ENCODE measurements at regions not wholly inside any gene's neighbourhood (a gene's known extent, or its start where the extent isn't known, plus 50 kb on each side); places are given as distances from the start of the nearest gene placed in this dataset.
A peak's percentile ranks its signal among the peaks of the same experiment; 100 is the strongest.

DNA sequence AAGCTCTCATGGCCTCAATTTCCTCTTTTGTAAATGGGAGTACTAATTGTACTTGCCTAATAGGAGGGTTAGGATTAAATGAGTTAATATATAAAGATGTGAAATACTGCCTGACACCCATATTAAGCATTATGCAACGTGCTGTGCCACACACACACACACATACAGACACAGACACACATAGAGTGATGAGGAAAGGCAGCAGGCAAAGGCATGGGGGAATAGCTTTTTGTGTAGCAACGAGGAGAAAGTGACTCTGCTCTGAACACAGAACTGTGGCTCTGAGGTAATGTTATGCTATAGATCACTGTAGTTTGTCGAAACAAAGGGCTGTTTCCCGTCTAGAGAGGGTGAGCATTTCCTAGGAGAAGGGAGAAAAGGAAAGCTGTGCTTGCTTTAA, 233.3 kb upstream of the SLCO3A1 start:
- no peak overlapping the region for H3K4me3 Mint-ChIP-seq
- H3K27ac Mint-ChIP-seq (ENCODE audit: unreplicated experiment), result no peak overlapping the region
- DNase-seq (ENCODE audit: low read depth, low spot score), result no peak
- no peaks in the 10 kb centered on the region for H3K27me3 Mint-ChIP-seq (ENCODE audit: low read depth)
- H3K36me3 Mint-ChIP-seq (ENCODE audit: low read depth), result no peaks in the 10 kb centered on the region
- H3K4me1 Mint-ChIP-seq, result peaks cover 31% of the 10 kb centered on the region
- TF ChIP-seq, protein P1, sequence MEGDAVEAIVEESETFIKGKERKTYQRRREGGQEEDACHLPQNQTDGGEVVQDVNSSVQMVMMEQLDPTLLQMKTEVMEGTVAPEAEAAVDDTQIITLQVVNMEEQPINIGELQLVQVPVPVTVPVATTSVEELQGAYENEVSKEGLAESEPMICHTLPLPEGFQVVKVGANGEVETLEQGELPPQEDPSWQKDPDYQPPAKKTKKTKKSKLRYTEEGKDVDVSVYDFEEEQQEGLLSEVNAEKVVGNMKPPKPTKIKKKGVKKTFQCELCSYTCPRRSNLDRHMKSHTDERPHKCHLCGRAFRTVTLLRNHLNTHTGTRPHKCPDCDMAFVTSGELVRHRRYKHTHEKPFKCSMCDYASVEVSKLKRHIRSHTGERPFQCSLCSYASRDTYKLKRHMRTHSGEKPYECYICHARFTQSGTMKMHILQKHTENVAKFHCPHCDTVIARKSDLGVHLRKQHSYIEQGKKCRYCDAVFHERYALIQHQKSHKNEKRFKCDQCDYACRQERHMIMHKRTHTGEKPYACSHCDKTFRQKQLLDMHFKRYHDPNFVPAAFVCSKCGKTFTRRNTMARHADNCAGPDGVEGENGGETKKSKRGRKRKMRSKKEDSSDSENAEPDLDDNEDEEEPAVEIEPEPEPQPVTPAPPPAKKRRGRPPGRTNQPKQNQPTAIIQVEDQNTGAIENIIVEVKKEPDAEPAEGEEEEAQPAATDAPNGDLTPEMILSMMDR (conservative IDR thresholded peaks at IDR 0.05), result no peak
- H3K9me3 Mint-ChIP-seq, result peaks cover 3% of the 10 kb centered on the region

DNA sequence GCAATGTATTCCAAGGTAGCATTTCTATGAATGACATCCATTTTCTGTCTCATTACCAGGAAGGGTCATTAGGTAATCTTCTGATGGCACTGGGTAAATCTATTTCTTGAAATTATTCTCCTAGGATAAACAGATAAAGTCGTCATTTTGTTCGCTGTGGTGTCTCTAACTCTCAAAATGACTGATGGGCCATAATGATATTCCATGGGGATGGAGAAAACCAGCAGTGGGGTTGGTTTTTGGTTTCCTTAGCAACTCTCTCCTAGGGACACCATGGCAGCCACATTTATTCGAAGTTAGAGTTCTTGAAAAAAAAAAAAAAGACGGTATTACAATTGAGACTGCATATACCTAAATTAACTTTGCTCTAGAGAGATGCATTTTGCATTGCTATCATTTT, 231.3 kb upstream of the SLCO3A1 start:
- no peak for DNase-seq (ENCODE audit: low read depth, low spot score)

DNA sequence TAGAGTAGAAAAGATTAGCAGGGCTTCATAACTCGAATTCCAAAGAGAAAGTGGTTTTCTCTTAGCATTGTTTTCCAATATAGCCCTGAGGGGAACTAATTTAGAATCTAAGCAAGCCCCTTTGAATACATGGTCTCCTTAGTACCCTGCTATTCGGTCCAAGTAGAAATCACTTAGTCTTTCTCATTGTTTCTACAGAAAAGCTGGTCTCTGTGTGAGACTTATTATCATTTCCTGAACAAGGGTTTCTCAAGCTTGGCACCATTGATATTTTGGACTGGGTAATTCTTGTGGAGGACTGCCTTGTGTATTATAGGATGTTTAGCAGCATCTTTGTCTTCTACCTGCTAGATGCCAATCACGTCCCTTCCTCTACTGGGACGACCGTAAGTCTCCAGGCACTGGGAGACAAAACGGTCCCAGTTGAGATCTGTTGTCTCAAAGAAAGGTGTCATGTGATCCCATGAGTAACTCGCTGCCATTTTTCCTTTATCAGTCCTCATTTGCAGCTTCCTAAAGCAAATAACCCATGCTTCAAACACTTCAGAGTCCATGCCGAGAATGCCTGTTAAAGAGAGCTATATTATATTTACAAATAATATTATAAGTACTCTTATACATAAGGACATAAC, 230.7 kb upstream of the SLCO3A1 start:
- no peak overlapping the region for H3K4me3 Mint-ChIP-seq
- H3K36me3 Mint-ChIP-seq (ENCODE audit: low read depth), result no peaks in the 10 kb centered on the region
- peaks cover 2% of the 10 kb centered on the region for H3K9me3 Mint-ChIP-seq
- H3K27me3 Mint-ChIP-seq (ENCODE audit: low read depth), result no peaks in the 10 kb centered on the region
- peaks cover 42% of the 10 kb centered on the region for H3K4me1 Mint-ChIP-seq
- peak overlapping the region; percentile 43 for H3K27ac Mint-ChIP-seq (ENCODE audit: unreplicated experiment)
- no peak for DNase-seq (ENCODE audit: low read depth, low spot score)
- TF ChIP-seq, protein P1 (conservative IDR thresholded peaks at IDR 0.05), result no peak

More for the DNA sequence above, 231.3 kb upstream of the SLCO3A1 start:
- Mint-ChIP-seq H3K36me3 (ENCODE audit: low read depth) (no peaks in the 10 kb centered on the region), H3K4me3 (no peak overlapping the region), H3K4me1 (peaks cover 42% of the 10 kb centered on the region), H3K27ac (ENCODE audit: unreplicated experiment) (no peak overlapping the region), H3K27me3 (ENCODE audit: low read depth) (no peaks in the 10 kb centered on the region), H3K9me3 (peaks cover 2% of the 10 kb centered on the region)
- TF ChIP-seq, protein P1 (conservative IDR thresholded peaks at IDR 0.05), result no peak

DNA sequence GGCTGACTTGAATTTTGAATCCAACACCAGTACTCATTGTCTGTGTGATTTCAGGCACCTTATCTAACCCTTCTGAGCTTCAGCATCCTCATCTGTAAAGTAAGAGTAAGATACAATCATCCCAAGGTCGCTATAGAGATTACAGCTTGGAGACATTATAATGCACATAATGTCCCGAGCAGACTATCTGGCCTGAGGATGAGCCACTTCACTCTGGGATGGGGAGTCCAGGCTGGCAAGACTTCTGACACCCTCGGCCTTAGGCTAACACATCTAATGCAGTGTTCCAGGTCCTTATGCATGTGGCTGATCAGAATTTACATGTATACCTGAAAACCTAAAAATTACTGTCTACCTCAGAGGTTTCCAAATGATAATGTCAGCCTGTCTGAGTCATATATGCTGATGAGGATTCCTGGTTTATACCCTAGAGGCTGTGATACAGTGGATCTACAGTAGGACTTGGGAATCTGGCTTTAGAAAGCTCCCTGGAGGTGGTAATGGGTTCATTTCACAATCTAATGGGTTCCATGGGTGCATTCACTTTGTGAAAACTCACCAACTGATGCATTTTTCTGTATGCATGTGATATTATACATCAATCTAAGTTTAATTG, 229.0 kb upstream of the SLCO3A1 start:
- Mint-ChIP-seq H3K27ac (ENCODE audit: unreplicated experiment) (no peak overlapping the region), H3K4me1 (peaks cover 42% of the 10 kb centered on the region), H3K9me3 (peaks cover 2% of the 10 kb centered on the region), H3K4me3 (no peak overlapping the region), H3K36me3 (ENCODE audit: low read depth) (no peaks in the 10 kb centered on the region), H3K27me3 (ENCODE audit: low read depth) (no peaks in the 10 kb centered on the region)
- no peak for DNase-seq (ENCODE audit: low read depth, low spot score)
- TF ChIP-seq, protein P1 (conservative IDR thresholded peaks at IDR 0.05), result no peak

DNA sequence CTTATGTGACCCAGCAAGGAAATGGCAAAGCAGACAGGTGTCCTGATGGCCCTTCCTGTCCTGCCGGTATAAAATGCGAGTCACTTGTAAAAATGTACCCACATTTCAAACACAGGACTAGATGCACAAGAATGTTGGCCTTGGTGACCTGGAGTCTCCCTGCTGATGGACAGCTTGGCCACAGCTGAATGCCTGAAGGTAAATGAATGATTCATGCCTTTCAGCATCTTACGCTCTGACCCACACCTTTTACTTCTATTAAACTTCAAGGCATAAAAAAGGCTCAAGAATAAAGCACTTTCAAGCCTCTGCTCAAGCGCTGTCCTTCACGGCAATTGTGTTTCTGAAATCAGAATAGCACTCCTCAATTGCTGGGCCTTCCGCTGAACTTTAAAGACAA, 228.0 kb upstream of the SLCO3A1 start:
- H3K9me3 Mint-ChIP-seq, result peaks cover 2% of the 10 kb centered on the region
- TF ChIP-seq, protein P1 (conservative IDR thresholded peaks at IDR 0.05), result no peak
- no peak overlapping the region for H3K27ac Mint-ChIP-seq (ENCODE audit: unreplicated experiment)
- H3K36me3 Mint-ChIP-seq (ENCODE audit: low read depth), result no peaks in the 10 kb centered on the region
- H3K4me1 Mint-ChIP-seq, result peaks cover 37% of the 10 kb centered on the region
- no peak for DNase-seq (ENCODE audit: low read depth, low spot score)
- no peak overlapping the region for H3K4me3 Mint-ChIP-seq
- no peaks in the 10 kb centered on the region for H3K27me3 Mint-ChIP-seq (ENCODE audit: low read depth)

All from neural crest cell (in vitro differentiated cells).